NCI-H446 treated with DMSO at 0.1 percent for 48 hours (cell line): ENCODE measurements at regions not wholly inside any gene's neighbourhood (a gene's known extent, or its start where the extent isn't known, plus 50 kb on each side); places are given as distances from the start of the nearest gene placed in this dataset.

Experiments
- DNase-seq: peaks from one replicate; lab custom pipeline; 2025; lab: John Stamatoyannopoulos, UW

DNA sequence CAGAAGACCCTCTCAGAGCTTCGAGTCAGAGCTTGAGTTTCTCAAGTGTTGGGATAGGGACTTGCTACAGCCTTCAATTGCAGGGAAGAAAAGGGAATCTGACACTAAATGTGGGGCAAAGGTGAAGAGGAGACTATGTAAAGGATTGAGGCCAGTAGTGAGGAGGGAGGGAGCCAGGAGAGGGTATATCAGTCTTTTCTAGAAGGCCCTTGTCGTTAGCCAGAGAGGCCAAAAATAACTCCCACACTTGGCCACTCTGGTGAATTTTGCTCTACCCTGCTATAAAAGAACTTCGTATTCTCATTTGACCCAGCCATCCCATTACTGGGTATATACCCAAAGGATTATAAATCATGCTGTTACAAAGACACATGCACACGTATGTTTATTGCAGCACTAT, 162.0 kb downstream of the MDFIC start:
- no peak for DNase-seq

DNA sequence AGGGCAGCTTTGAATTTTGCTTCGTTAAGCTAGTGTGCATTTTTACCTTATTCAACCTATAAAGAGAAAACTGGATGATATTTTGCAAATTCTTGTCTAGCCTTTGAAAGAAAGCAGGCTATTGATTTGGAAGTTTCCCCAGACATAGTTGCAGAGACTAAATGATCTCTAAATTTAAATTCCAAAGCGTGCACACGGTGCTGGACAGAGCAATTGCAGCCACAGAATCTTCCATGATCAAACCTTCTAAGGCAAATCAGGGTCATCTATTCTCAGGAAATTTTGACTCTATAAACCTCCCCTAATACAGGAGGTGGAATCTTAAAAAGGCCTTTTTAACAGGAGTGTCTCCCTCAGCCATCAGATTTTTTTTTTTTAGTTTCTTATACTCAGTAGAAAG, 159.9 kb downstream of the MDFIC start:
- no peak for DNase-seq

DNA sequence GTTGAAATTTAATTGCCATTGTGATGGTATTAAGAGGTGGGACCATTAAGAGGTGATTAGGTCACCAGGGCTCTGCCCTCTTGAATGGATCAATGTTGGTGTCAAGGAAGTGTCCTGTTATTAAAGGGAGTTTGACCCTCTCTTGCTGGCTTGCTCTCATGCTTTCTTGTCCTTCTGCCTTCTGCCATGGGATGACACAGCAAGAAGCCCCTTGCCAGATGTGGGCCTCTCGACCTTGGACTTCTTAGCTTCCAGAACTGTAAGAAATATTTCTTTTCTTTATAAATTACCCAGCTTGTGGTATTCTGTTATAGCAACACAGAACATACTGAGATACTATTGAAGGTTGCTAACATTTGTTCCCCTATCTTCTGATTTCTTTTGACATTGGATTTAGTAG, 157.0 kb downstream of the MDFIC start:
- DNase-seq, result no peak

DNA sequence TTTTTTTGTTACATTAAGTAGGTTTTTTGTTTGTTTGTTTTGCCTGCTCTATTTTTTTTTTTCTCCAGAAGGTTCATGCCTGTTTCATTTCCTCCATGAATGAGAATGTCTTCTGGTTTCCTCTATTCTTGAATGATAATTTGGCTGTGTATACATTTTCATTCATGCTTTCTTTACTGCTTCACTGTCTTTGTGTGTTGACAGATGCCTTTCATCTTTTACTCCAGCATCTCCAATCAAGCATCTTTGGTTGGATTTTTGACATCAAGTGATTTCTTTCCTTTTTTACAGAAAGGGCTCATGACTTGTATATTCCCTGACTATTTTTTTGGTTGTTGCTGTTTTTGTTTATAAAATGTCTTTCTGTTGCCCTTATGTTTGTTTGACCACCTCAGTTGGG, 156.5 kb downstream of the MDFIC start:
- no peak for DNase-seq

DNA sequence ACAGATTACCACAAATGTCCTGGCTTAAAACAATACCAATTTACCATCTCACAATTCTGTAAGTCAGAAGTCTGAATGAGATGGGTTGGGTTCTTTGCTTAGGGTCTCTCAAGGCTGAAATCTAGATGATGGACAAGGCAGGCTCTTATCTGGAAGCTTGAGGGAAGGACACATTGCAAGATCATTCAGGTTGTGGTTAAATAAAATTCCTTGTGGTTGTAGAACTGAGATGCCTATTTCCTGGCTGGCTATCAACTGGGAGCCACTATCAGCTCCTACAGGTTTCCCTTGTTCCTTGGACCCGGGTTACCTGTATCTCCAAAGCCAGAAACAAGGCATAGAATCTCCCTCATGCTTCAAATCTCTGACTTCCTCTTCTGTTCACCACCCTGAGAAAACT, 148.4 kb downstream of the MDFIC start:
- DNase-seq, result no peak
